Gastroesophageal sphincter (tissue), 4 donors: ENCODE measurements at regions not wholly inside any gene's neighbourhood (a gene's known extent, or its start where the extent isn't known, plus 50 kb on each side); places are given as distances from the start of the nearest gene placed in this dataset.

ENCODE experiments used
- ATAC-seq: fragments of 150-250 bp; one replicate; pipeline ENCODE4 v1.9.1; 2016; ENCODE audit warnings: mild to moderate bottlenecking, moderate library complexity
- H3K27ac ChIP-seq, 4 donors: fragments of 200-600 bp; sonication (generic) in 3 of 4; 1 replicate in 3 of 4; 2 replicates in 1 of 4; pipeline ENCODE4 v1.5.1; 2016 to 2019
- H3K27me3 ChIP-seq: fragments of 200-600 bp; sonication (generic); one replicate; pipeline ENCODE4 v1.5.1; 2019
- H3K36me3 ChIP-seq, 2 donors: fragments of 200-600 bp; sonication (generic); one replicate each; pipeline ENCODE4 v1.5.1; 2019; ENCODE audit warnings: control low read depth in 1 of 2
- H3K4me1 ChIP-seq, 3 donors: fragments of 200-600 bp; sonication (generic); 1 replicate in 2 of 3; 2 replicates in 1 of 3; pipeline ENCODE4 v1.5.1; 2016 to 2019; ENCODE audit warnings: control low read depth in 2 of 3
- H3K4me3 ChIP-seq, 2 donors: fragments of 200-600 bp; sonication (generic); one replicate each; pipeline ENCODE4 v1.5.1; 2019; ENCODE audit warnings: mild to moderate bottlenecking in 1 of 2, moderate library complexity in 1 of 2
- H3K9me3 ChIP-seq, 3 donors: fragments of 200-600 bp; sonication (generic); one replicate each; pipeline ENCODE4 v1.5.1; 2017 to 2019; ENCODE audit warnings: control low read depth in 2 of 3
- CTCF ChIP-seq, 4 experiments: fragments of 200-600 bp in 2 of 4; fragments of 450-650 bp in 2 of 4; sonication (generic) in 1 of 4; IDR thresholded peaks; one replicate each; pipeline ENCODE4 v1.5.1; 2017 to 2019; ENCODE audit warnings: antibody characterized with exemption in 4 of 4, mild to moderate bottlenecking in 2 of 4, moderate library complexity in 2 of 4
- EP300 ChIP-seq: sonication (generic); formaldehyde crosslinking; IDR thresholded peaks from one replicate; pipeline ENCODE4 v1.6.1; 2017; ENCODE audit warnings: antibody characterized with exemption, mild to moderate bottlenecking
- POLR2A ChIP-seq, 2 donors: fragments of 450-650 bp; IDR thresholded peaks; one replicate each; pipeline ENCODE4 v1.6.1; 2017; ENCODE audit warnings: antibody characterized with exemption in 2 of 2, mild to moderate bottlenecking in 2 of 2, moderate library complexity in 1 of 2
- POLR2AphosphoS5 ChIP-seq: sonication (generic); formaldehyde crosslinking; IDR thresholded peaks from one replicate; pipeline ENCODE4 v1.6.1; 2017; ENCODE audit warnings: antibody characterized with exemption
- WGBS, 2 donors: methylation state at CpG; one replicate each; pipeline ENCODE4 v1.1.5; 2018; ENCODE audit warnings: low coverage in 1 of 2; 5-methylcytosine and 5-hydroxymethylcytosine counted together

GRCh38 chr22:49192180-49192856 lies 635.4 kb downstream of the BRD1 start:
- H3K9me3 ChIP-seq: no peaks in the 10 kb centered on the region
- no peaks in the 10 kb centered on the region for H3K4me1 ChIP-seq
- peak; percentile 46 for ATAC-seq
- peaks cover 39% of the 10 kb centered on the region for H3K27me3 ChIP-seq
- H3K27ac ChIP-seq: no peak overlapping the region
- WGBS, 2 donors: 65% methylated on average over 10 of the region's 25 CpGs; no CpG with 5 or more reads in 1 of the 2 donors
- H3K36me3 ChIP-seq: no peaks in the 10 kb centered on the region
- H3K4me3 ChIP-seq: no peak overlapping the region
- TF ChIP-seq POLR2A (IDR thresholded peaks at IDR 0.05): no peak
- TF ChIP-seq POLR2AphosphoS5: no peak
- no peak for TF ChIP-seq EP300
- TF ChIP-seq CTCF (IDR thresholded peaks at IDR 0.05): no peak

GRCh38 chr22:49191506-49191980 lies 636.1 kb downstream of the BRD1 start:
- Histone ChIP-seq H3K27me3 (peaks cover 45% of the 10 kb centered on the region), H3K36me3 (no peaks in the 10 kb centered on the region), H3K4me1 (no peaks in the 10 kb centered on the region), H3K27ac (no peak overlapping the region), H3K4me3 (no peak overlapping the region), H3K9me3 (no peaks in the 10 kb centered on the region)
- WGBS, 2 donors: 72 to 86% methylated on average over 4 to 5 of the region's 16 CpGs
- ATAC-seq: no peak
- TF ChIP-seq POLR2AphosphoS5: no peak
- TF ChIP-seq CTCF (IDR thresholded peaks at IDR 0.05): no peak
- no peak for TF ChIP-seq EP300
- TF ChIP-seq POLR2A (IDR thresholded peaks at IDR 0.05): no peak

- no peaks in the 10 kb centered on the region for H3K9me3 ChIP-seq
- H3K36me3 ChIP-seq: no peaks in the 10 kb centered on the region
- peaks cover 50% of the 10 kb centered on the region for H3K27me3 ChIP-seq
- TF ChIP-seq POLR2AphosphoS5: no peak
- TF ChIP-seq CTCF (IDR thresholded peaks at IDR 0.05): no peak
- no peak for TF ChIP-seq EP300
- no peak for TF ChIP-seq POLR2A (IDR thresholded peaks at IDR 0.05)
- H3K4me3 ChIP-seq: no peak overlapping the region
- H3K4me1 ChIP-seq: no peaks in the 10 kb centered on the region
- WGBS, 2 donors: 55% methylated on average over 2 of the region's 24 CpGs; no CpG with 5 or more reads in 1 of the 2 donors
- H3K27ac ChIP-seq: no peak overlapping the region
- no peak for ATAC-seq
These were observed 636.7 kb downstream of the BRD1 start for GRCh38 chr22:49190816-49191505.

- no peaks in the 10 kb centered on the region for H3K4me1 ChIP-seq
- no peak for ATAC-seq
- H3K9me3 ChIP-seq: no peaks in the 10 kb centered on the region
- peaks cover 54% of the 10 kb centered on the region for H3K27me3 ChIP-seq
- H3K36me3 ChIP-seq: no peaks in the 10 kb centered on the region
- WGBS, 2 donors: 83 to 95% methylated on average over 11 to 14 of the region's 14 CpGs
- TF ChIP-seq CTCF (IDR thresholded peaks at IDR 0.05): no peak
- TF ChIP-seq POLR2AphosphoS5: no peak
- no peak for TF ChIP-seq EP300
- no peak for TF ChIP-seq POLR2A (IDR thresholded peaks at IDR 0.05)
- H3K27ac ChIP-seq: no peak overlapping the region
- H3K4me3 ChIP-seq: no peak overlapping the region
These were observed 637.8 kb downstream of the BRD1 start for GRCh38 chr22:49189871-49190270.

- ATAC-seq: no peak
- Histone ChIP-seq H3K4me1 (no peaks in the 10 kb centered on the region), H3K4me3 (no peak overlapping the region), H3K27me3 (peaks cover 55% of the 10 kb centered on the region), H3K27ac (no peak overlapping the region), H3K36me3 (no peaks in the 10 kb centered on the region), H3K9me3 (no peaks in the 10 kb centered on the region)
- WGBS, 2 donors: 100% methylated on average over 1 of the region's 10 CpGs; no CpG with 5 or more reads in 1 of the 2 donors
- TF ChIP-seq POLR2AphosphoS5 (no peak), POLR2A (IDR thresholded peaks at IDR 0.05) (no peak), EP300 (no peak), CTCF (IDR thresholded peaks at IDR 0.05) (no peak)
These were observed 639.1 kb downstream of the BRD1 start for GRCh38 chr22:49188591-49188990.
